DOHH2 (cell line): ENCODE measurements at regions not wholly inside any gene's neighbourhood (a gene's known extent, or its start where the extent isn't known, plus 50 kb on each side); places are given as distances from the start of the nearest gene placed in this dataset.
"Not testable (repeated sequence)": the region's sequence is repeated elsewhere in the genome, so short reads cannot be mapped to it uniquely, and the experiment has no call there.

Experiments
- H3F3A ChIP-seq: fragments of 200-600 bp; sonication (generic), shearing (Covaris generic); 2 replicates; pipeline ENCODE4 v1.6.0; 2016; ENCODE audit warnings: antibody characterized with exemption, mild to moderate bottlenecking; ENCODE audit not compliant: control insufficient read depth, insufficient read depth
- H3K27ac ChIP-seq: fragments of 200-600 bp; sonication (generic); 2 replicates; pipeline ENCODE4 v1.5.1; 2014; ENCODE audit warnings: low read depth, mild to moderate bottlenecking, low read length, moderate library complexity
- H3K27me3 ChIP-seq: fragments of 200-600 bp; sonication (generic); 2 replicates; pipeline ENCODE4 v1.6.1; 2014; ENCODE audit warnings: mild to moderate bottlenecking, low read length, mixed read lengths; ENCODE audit not compliant: control insufficient read depth
- H3K36me3 ChIP-seq: fragments of 200-600 bp; sonication (generic); 2 replicates; pipeline ENCODE4 v1.6.1; 2014; ENCODE audit warnings: mild to moderate bottlenecking, low read length, moderate library complexity, mixed read lengths; ENCODE audit not compliant: control insufficient read depth
- H3K4me1 ChIP-seq: fragments of 200-600 bp; sonication (generic); 2 replicates; pipeline ENCODE4 v1.6.1; 2014; ENCODE audit warnings: mild to moderate bottlenecking, low read length, mixed read lengths; ENCODE audit not compliant: control insufficient read depth
- H3K4me2 ChIP-seq: fragments of 200-600 bp; sonication (generic); 2 replicates; pipeline ENCODE4 v1.6.0; 2014; ENCODE audit warnings: mild to moderate bottlenecking, low read length, moderate library complexity
- H3K4me3 ChIP-seq: fragments of 200-600 bp; sonication (generic); 2 replicates; pipeline ENCODE4 v1.5.1; 2014; ENCODE audit warnings: mild to moderate bottlenecking, low read length, mixed read lengths
- H3K79me2 ChIP-seq: fragments of 200-600 bp; sonication (generic); 2 replicates; pipeline ENCODE4 v1.6.1; 2014; ENCODE audit warnings: mild to moderate bottlenecking, low read length, mixed read lengths; ENCODE audit not compliant: control insufficient read depth
- H3K9me2 ChIP-seq: fragments of 200-600 bp; sonication (generic); replicated peaks from 2 replicates; pipeline ENCODE4 v1.6.1; 2014; ENCODE audit warnings: mild to moderate bottlenecking, low read length, mixed read lengths; ENCODE audit not compliant: control insufficient read depth
- H3K9me3 ChIP-seq: fragments of 200-600 bp; sonication (generic); 2 replicates; pipeline ENCODE4 v1.6.1; 2014; ENCODE audit warnings: antibody characterized with exemption, low read length, mixed read lengths; ENCODE audit not compliant: control insufficient read depth, insufficient read depth
- H4K20me1 ChIP-seq: fragments of 200-600 bp; sonication (generic); 2 replicates; pipeline ENCODE4 v1.6.0; 2014; ENCODE audit warnings: low read depth, mild to moderate bottlenecking, antibody characterized with exemption, low read length, moderate library complexity; ENCODE audit not compliant: control insufficient read depth, insufficient read depth
- EZH2phosphoT487 ChIP-seq: fragments of 200-600 bp; sonication (generic); IDR thresholded peaks from 2 replicates; pipeline ENCODE4 v1.6.1; 2017; ENCODE audit warnings: borderline replicate concordance, mild to moderate bottlenecking, antibody characterized with exemption, low read length, moderate library complexity, mixed read lengths
- TF ChIP-seq, protein P1 (sequence below): fragments of 200-600 bp; sonication (generic); IDR thresholded peaks from one replicate; pipeline ENCODE4 v1.5.1; 2014; ENCODE audit warnings: antibody characterized with exemption, mild to moderate bottlenecking, low read depth, low read length; ENCODE audit not compliant: poor library complexity, severe bottlenecking

- no peaks in the 10 kb centered on the region for H3K27me3 ChIP-seq
- H4K20me1 ChIP-seq = no peaks in the 10 kb centered on the region
- no peaks in the 10 kb centered on the region for H3K9me3 ChIP-seq
- no peak overlapping the region for H3K4me2 ChIP-seq
- no peaks in the 10 kb centered on the region for H3K4me1 ChIP-seq
- no peak overlapping the region for H3K4me3 ChIP-seq
- no peaks in the 10 kb centered on the region for H3F3A ChIP-seq
- TF ChIP-seq, protein P1, sequence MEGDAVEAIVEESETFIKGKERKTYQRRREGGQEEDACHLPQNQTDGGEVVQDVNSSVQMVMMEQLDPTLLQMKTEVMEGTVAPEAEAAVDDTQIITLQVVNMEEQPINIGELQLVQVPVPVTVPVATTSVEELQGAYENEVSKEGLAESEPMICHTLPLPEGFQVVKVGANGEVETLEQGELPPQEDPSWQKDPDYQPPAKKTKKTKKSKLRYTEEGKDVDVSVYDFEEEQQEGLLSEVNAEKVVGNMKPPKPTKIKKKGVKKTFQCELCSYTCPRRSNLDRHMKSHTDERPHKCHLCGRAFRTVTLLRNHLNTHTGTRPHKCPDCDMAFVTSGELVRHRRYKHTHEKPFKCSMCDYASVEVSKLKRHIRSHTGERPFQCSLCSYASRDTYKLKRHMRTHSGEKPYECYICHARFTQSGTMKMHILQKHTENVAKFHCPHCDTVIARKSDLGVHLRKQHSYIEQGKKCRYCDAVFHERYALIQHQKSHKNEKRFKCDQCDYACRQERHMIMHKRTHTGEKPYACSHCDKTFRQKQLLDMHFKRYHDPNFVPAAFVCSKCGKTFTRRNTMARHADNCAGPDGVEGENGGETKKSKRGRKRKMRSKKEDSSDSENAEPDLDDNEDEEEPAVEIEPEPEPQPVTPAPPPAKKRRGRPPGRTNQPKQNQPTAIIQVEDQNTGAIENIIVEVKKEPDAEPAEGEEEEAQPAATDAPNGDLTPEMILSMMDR = no peak
- no peak for TF ChIP-seq EZH2phosphoT487
- H3K36me3 ChIP-seq = no peaks in the 10 kb centered on the region
- H3K79me2 ChIP-seq = no peaks in the 10 kb centered on the region
- no peaks in the 10 kb centered on the region for H3K9me2 ChIP-seq
- H3K27ac ChIP-seq = no peak overlapping the region
Measured at GRCh38 chr12:91877456-91878235, 268.0 kb downstream of the BTG1 start.

DNA sequence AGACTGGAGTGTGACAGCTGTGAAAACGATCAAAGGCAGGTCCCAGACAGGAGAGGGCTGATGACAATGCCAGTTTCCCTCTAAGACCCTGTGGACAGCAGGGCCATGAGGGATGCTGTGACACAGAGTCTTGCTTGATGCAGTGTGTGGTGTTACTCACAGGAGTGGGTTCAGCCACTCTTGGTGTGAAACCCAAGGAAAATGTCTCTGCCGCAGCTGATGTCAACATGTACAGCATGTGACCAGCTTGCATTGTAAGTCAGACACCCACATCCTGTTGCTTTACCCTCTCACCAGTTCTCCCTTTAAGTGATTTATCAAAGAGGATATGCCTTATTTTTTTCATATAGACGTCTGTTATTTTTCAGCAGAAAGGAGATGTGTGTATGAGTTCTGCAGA lies 268.6 kb downstream of the BTG1 start:
- no peaks in the 10 kb centered on the region for H3F3A ChIP-seq
- no peak overlapping the region for H3K4me3 ChIP-seq
- H3K9me3 ChIP-seq = no peaks in the 10 kb centered on the region
- no peaks in the 10 kb centered on the region for H3K27me3 ChIP-seq
- H3K4me2 ChIP-seq = no peak overlapping the region
- no peaks in the 10 kb centered on the region for H3K79me2 ChIP-seq
- no peak overlapping the region for H3K27ac ChIP-seq
- TF ChIP-seq, protein P1 = no peak
- TF ChIP-seq EZH2phosphoT487 = no peak
- no peaks in the 10 kb centered on the region for H3K9me2 ChIP-seq
- no peaks in the 10 kb centered on the region for H3K4me1 ChIP-seq
- no peaks in the 10 kb centered on the region for H4K20me1 ChIP-seq
- no peaks in the 10 kb centered on the region for H3K36me3 ChIP-seq

DNA sequence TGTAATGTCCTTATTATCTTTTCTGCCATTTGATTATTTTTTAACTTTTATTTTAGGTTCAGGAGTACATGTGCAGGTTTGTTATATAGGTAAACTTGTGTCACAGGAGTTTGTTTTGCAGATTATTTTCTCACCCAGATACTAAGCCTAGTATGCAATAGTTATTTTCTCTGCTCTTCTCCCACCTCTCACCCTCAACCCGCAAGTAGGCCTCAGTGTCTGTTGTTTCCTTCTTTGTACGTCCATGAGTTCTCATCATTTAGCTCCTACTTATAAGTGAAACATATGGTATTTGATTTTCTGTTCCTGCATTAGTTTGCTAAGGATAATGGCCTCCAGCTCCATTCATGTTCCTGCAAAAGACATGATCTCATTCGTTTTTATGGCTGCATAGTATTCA lies 270.0 kb downstream of the BTG1 start:
- not testable (repeated sequence) for H3K4me2 ChIP-seq, H3K36me3 ChIP-seq, H3K4me1 ChIP-seq, H3K9me2 ChIP-seq, H3K9me3 ChIP-seq, H3K4me3 ChIP-seq, H3K27me3 ChIP-seq, H3K27ac ChIP-seq, H3F3A ChIP-seq, H4K20me1 ChIP-seq, H3K79me2 ChIP-seq

- no peaks in the 10 kb centered on the region for H3K9me2 ChIP-seq
- no peaks in the 10 kb centered on the region for H3K79me2 ChIP-seq
- no peaks in the 10 kb centered on the region for H3K27me3 ChIP-seq
Measured at GRCh38 chr12:91874086-91874865, 271.4 kb downstream of the BTG1 start.

More at GRCh38 chr12:91874086-91874865, 271.4 kb downstream of the BTG1 start:
- no peak overlapping the region for H3K4me2 ChIP-seq
- H3K4me1 ChIP-seq = no peaks in the 10 kb centered on the region
- no peaks in the 10 kb centered on the region for H3F3A ChIP-seq
- H4K20me1 ChIP-seq = no peaks in the 10 kb centered on the region
- no peak for TF ChIP-seq EZH2phosphoT487
- TF ChIP-seq, protein P1 = no peak
- no peak overlapping the region for H3K4me3 ChIP-seq
- no peaks in the 10 kb centered on the region for H3K9me3 ChIP-seq
- no peaks in the 10 kb centered on the region for H3K36me3 ChIP-seq
- no peak overlapping the region for H3K27ac ChIP-seq
